ENCODE measurements at regions not wholly inside any gene's neighbourhood (a gene's known extent, or its start where the extent isn't known, plus 50 kb on each side); places are given as distances from the start of the nearest gene placed in this dataset.

DNA sequence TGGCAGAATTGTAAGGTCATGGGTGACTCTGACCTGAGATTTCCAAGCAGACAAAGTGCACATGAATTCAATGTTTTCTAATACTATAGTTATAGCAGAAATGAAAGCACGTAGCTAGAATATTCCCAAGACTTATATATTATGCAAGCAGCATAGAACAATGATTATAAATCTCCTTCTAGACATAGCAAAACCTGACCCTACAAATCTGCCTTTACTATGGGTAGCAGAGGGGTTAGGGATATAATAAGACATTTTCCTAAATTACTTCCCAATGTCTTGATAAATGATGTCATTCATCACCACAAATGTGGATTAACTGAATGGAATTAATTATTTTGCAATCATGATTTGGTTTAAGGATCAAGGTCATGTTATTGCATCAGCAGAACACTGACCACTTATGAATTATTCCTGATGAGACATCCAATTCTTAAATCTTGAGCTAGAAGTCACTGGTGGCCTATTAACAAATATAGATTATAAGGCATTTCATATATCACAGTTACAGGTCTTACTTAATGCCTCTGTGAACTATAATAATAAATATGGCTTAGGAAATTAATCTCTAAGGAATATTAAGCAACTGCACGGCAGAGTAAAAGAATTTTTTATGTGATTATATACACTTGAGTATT, 776.6 kb downstream of the AMY1C start:
- TF ChIP-seq POLR2AphosphoS5 (IDR thresholded peaks at IDR 0.05; ENCODE audit: low read depth, low read length) = no peak
- TF ChIP-seq SIN3A (IDR thresholded peaks at IDR 0.05; ENCODE audit: borderline replicate concordance, insufficient read depth, low read length) = no peak
- no peak for TF ChIP-seq TAF1 (IDR thresholded peaks at IDR 0.05; ENCODE audit: borderline replicate concordance, insufficient read depth, low read length)
- TF ChIP-seq, protein P1, sequence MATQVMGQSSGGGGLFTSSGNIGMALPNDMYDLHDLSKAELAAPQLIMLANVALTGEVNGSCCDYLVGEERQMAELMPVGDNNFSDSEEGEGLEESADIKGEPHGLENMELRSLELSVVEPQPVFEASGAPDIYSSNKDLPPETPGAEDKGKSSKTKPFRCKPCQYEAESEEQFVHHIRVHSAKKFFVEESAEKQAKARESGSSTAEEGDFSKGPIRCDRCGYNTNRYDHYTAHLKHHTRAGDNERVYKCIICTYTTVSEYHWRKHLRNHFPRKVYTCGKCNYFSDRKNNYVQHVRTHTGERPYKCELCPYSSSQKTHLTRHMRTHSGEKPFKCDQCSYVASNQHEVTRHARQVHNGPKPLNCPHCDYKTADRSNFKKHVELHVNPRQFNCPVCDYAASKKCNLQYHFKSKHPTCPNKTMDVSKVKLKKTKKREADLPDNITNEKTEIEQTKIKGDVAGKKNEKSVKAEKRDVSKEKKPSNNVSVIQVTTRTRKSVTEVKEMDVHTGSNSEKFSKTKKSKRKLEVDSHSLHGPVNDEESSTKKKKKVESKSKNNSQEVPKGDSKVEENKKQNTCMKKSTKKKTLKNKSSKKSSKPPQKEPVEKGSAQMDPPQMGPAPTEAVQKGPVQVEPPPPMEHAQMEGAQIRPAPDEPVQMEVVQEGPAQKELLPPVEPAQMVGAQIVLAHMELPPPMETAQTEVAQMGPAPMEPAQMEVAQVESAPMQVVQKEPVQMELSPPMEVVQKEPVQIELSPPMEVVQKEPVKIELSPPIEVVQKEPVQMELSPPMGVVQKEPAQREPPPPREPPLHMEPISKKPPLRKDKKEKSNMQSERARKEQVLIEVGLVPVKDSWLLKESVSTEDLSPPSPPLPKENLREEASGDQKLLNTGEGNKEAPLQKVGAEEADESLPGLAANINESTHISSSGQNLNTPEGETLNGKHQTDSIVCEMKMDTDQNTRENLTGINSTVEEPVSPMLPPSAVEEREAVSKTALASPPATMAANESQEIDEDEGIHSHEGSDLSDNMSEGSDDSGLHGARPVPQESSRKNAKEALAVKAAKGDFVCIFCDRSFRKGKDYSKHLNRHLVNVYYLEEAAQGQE (IDR thresholded peaks at IDR 0.05; ENCODE audit: insufficient read depth in 1 of 2, low read depth in 2 of 2, low read length in 2 of 2) = no peak
- TF ChIP-seq FOXP2 (optimal IDR thresholded peaks at IDR 0.05; ENCODE audit: borderline replicate concordance, extremely low read depth, extremely low read length, insufficient read depth) = no peak
